ENCODE measurements at regions not wholly inside any gene's neighbourhood (a gene's known extent, or its start where the extent isn't known, plus 50 kb on each side); places are given as distances from the start of the nearest gene placed in this dataset.

DNA sequence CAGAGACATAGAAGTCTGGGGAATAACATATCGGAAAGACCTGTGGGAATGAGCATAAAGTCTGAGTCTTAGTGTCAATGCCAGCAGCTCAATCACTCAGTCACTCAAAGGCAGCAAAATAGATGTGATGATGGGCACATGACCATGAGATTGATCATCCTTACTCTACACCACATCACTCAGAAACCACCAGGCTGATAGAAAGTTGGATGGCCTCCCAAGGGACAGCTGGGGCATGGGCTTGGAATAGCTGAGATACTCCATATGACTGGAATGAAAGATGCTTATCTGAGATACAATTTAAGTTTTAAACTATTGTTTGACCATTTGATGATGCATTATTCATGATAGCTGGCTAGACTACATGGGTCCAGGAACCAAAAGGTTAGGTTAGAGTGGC is 80.9 kb upstream of the F13A1 start:
- TF ChIP-seq NFE2L1 (CRISPR knock-in tag; IDR thresholded peaks at IDR 0.05) = no peak
- TF ChIP-seq FOXP1 (CRISPR knock-in tag; IDR thresholded peaks at IDR 0.05; ENCODE audit: borderline replicate concordance) = no peak
- TF ChIP-seq, protein P1, sequence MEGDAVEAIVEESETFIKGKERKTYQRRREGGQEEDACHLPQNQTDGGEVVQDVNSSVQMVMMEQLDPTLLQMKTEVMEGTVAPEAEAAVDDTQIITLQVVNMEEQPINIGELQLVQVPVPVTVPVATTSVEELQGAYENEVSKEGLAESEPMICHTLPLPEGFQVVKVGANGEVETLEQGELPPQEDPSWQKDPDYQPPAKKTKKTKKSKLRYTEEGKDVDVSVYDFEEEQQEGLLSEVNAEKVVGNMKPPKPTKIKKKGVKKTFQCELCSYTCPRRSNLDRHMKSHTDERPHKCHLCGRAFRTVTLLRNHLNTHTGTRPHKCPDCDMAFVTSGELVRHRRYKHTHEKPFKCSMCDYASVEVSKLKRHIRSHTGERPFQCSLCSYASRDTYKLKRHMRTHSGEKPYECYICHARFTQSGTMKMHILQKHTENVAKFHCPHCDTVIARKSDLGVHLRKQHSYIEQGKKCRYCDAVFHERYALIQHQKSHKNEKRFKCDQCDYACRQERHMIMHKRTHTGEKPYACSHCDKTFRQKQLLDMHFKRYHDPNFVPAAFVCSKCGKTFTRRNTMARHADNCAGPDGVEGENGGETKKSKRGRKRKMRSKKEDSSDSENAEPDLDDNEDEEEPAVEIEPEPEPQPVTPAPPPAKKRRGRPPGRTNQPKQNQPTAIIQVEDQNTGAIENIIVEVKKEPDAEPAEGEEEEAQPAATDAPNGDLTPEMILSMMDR (IDR thresholded peaks at IDR 0.05) = no peak
- no peak for TF ChIP-seq NFYB (CRISPR knock-in tag; conservative IDR thresholded peaks at IDR 0.05; ENCODE audit: low read depth)
- TF ChIP-seq, protein P2, sequence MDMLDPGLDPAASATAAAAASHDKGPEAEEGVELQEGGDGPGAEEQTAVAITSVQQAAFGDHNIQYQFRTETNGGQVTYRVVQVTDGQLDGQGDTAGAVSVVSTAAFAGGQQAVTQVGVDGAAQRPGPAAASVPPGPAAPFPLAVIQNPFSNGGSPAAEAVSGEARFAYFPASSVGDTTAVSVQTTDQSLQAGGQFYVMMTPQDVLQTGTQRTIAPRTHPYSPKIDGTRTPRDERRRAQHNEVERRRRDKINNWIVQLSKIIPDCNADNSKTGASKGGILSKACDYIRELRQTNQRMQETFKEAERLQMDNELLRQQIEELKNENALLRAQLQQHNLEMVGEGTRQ (CRISPR knock-in tag; IDR thresholded peaks at IDR 0.05) = no peak
